SW 1271 (cell line): ENCODE measurements at regions not wholly inside any gene's neighbourhood (a gene's known extent, or its start where the extent isn't known, plus 50 kb on each side); places are given as distances from the start of the nearest gene placed in this dataset.
"Not testable (repeated sequence)": the region's sequence is repeated elsewhere in the genome, so short reads cannot be mapped to it uniquely, and the experiment has no call there.

Source experiments
- DNase-seq, 2 experiments: peaks; one replicate each; lab custom pipeline; 2025; lab: John Stamatoyannopoulos, UW

DNA sequence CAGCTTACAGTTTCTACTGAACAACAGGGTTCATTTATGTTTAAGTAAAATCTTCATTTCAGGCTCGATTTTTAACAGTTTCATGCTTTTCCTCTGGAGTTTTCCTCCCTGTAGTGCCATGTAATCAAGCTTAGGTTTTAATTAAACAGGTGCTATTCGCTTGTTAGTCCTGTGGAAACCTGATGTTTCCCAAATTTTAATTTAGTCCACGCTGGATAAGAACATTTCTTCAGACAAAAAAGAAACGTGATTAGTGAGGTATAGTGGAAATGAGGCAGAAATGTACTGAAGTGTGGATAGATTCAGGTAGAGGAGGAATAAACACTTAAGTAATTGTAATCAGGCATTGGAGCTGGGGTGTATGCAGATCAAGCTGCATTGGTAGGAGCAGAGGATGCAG lies 1217.5 kb downstream of the AACS start:
- no peak for DNase-seq

DNA sequence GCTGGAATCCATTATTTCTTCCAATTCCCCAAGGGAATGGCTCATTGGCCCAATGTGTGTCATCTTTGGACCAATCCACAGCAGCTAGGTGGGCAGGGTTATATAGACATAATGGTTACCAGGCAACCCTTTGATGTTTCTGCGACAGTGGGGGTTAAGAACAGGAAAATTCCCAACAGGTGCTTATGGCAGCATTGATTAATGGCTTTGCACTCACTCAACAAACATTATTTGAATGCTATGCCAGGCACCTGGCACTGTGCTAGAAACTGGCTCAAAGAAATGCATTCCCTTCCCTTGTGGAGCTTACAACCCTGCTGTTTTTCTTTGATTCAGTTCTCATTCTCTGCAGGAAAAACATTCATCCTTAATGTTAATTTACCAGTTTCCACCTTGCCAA lies 1221.0 kb downstream of the AACS start:
- no peak for DNase-seq

DNA sequence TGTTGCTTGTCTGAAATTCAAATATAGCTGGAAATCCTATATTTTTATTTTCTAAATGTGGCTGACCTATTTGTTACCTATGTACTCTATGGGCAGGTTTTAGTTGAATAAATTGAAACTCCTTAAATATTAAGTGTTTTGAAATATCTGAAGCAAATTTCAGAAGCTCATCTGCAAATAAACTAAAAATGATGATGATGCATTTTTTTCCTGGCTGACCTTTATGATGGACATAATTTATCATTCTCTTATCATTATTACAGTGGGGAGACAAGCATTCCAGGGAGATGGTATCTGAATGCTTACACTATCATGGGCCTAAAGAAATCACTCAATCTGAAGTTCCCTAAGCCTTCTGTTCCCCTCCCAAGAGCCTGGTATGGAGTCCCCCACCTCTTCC lies 1225.2 kb downstream of the AACS start:
- DNase-seq = no peak

DNA sequence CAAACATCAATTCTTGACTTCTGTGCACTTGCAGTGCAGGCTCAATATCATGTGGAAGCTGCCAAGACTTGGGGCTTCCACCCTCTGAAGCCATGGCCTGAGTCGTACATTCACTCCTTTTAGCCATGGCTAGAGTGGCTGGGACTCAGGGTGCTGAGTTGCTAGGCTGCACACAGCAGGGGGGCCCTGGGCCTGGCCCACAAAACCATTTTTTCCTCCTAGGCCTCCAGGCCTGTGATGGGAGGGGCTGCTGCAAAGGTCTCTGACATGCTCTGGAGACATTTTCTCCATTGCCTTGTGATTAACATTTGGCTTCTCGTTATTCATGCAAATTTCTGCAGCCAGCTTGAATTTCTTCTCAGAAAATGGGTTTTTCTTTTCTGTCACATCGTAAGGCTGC lies 1226.8 kb downstream of the AACS start:
- not testable (repeated sequence) for DNase-seq

DNA sequence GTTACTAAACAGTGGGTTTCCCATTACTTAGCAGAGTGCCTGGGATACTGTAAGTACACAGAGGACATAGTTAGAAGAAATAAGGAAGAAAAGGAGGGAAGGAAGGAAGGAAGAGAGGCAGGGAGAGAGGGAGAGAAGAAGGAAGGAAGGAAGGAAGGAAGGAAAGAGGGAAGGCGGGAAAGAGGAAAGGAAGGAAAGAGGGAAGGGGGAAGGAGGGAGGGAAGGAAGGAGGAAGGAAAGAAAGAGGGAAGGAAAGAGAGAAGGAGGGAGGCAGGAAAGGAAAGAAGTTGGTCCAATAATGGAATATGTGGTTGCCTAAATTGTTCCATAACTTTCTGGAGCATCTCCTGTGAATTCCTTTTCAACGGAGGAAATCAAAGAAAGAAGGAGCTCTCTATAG lies 1230.4 kb downstream of the AACS start:
- DNase-seq = no peak

DNA sequence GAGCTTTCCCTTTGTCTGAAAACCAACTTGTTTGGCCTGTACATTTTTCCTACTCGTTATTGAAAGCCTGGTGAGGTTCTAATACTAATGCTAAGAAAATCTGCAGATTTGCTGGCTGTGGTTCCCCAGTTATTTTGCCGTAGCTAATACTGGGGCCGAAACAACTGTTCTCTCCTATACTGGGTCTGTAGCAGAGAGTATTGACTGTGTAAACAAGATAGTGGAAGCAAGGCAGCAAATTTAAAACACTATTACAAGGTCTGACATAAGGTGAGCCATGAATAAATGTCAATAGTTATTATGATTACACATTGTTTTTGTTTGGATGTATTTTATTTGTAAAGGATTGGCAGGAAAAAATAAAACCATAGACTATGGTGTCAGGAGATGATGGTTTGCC lies 1244.0 kb downstream of the AACS start:
- no peak for DNase-seq

DNA sequence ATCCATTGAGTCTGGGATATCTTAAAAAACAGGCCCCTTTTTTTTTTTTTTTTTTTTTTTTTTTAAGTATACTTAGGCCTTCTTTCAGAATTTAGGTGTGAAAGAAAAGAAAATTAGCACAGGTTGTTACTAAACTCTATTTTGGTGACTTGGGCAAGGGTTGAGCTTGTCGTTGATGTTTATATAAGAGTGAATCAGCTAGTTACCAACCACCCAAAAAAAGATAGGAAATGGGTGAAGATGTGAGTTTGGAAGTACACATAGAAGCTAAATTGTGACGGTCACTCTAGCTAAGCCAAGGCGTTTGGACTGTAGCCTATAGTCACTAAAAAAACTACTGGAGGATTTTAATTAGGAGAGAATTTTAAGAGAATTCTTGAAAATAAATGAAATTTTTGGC lies 1247.2 kb downstream of the AACS start:
- no peak for DNase-seq

DNA sequence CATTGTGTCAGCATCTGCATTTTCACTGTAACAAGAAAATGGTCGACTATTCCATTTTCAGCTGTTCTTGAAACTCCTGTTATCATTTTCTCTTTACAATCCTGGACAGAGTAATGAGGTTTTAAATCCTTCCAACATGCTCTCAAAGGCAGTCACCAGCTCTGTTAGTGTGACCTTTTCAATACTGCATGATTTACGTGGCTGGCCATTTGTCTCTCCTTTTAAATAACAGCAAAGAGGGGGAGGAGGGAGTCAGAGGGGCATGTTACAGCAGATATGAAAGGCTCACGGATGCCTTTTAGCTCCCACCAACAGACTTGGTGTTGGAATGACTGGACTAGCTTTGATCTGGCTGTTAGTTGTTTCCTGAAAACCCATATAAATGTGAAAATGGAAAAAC lies 1251.2 kb downstream of the AACS start:
- no peak for DNase-seq

DNA sequence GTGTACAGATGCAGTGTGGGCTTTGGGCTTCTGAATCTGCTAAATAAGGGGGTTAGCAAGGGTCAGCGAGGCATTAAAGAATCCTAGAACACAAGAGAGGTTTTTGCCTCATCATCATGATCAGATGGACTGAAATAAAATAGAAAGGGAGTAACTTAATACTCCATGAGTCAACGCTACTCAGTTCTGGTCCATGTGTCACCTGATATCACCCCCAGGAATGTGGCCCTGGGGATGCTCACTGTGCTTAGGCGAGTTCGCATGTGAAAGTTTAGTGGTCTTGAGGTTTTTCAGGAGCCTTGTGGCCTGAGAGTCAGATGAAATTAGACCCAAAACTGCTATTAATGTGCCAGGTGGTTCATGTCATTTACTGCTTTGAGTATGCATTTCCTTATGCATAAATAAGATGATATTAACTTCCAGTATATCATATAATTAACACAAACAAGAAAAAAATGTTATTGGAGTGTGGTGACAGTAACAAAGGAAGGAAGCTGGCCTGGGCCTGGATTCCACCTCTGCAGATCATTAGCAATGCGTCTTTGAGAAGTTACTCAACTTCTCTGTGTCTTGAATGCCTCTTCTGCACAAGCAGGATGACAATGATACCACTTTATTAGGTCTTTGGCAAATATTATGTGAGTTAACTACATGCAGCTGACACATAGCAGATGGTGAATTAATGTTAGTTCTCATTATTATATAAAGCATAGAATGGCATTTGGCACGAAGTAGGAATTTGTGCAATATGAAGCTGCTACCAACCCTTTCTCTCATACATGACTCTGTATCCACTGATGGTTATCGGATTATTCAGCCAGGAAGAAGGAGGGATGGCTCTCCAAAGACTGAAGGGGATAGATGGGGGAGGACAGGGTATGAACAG lies 1272.6 kb downstream of the AACS start:
- no peak for DNase-seq

DNA sequence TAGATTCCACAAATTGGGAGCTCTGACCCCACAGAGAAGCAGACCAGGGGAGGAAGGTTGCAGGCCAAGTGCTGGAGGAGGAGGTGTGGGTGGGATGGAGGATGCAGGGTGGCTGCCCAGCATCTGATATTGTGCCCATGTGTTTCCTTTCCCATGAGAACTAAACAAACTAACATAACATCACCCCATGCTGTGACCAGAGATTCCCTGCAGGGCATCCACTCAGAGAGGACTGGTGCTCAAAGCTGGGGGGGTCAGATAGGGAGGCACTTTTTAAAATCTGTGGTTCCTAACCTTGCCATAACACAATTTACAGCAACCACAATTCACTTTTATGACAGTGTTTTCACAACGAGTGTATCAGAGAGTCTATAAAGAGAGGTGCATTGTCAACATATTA lies 1277.6 kb downstream of the AACS start:
- DNase-seq = no peak

DNA sequence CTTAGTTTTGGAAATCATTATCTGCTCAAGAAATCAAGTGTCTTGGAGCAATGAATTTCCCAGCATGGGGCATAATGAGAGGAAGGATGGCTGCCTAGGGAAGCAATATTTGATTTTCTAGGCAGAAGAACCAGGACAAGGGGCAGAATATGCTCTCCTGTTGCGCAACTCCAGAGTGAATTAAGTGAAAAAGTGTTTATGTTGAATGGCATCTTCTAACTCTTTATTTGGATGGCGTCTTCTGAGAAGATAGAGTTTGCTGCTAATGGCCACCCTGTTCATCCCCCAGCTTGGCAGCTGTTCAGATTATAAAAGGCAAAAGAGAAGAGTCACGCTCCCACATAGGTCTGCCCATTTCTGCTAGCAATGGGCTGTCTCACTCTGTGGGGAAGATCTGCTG lies 1278.1 kb downstream of the AACS start:
- DNase-seq = no peak

DNA sequence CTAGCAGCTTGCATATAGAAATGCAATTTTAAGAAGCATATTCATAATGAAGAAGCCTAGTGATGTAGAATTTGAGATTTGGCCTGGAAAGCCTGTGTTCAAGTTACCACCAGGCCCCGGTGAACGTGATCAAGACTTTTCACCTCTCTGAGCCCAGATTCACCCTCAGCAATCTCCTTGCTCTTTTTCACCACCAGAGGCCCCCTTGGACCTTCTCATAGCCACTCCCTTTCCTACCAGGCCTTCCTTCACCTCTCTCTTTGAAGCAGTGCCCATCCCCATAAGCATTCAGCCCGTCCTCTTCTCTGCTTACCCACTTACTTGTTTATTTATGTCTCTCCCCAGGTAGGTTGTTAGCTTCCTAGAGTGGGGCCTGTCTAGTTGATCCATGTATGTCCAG lies 1280.9 kb downstream of the AACS start:
- DNase-seq = no peak

DNA sequence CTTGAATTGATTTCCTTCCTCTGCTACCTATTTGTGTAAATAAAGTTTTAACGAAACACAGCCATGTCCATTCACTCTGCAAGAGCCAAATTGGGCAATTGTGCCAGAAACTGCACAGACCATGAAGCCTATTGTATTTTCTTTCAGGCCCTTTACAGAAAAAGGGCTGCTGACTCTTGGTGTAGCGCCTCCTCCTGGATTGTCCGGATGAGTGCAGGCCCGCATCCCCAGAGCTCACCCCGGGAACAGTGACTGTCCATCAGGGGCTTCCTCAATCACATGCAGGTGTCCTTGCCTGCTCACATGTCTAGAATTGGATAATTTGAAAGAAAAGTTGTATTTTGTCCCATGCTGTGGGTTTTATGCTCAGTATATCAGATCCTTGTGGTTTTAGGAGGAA lies 1282.2 kb downstream of the AACS start:
- DNase-seq = no peak

DNA sequence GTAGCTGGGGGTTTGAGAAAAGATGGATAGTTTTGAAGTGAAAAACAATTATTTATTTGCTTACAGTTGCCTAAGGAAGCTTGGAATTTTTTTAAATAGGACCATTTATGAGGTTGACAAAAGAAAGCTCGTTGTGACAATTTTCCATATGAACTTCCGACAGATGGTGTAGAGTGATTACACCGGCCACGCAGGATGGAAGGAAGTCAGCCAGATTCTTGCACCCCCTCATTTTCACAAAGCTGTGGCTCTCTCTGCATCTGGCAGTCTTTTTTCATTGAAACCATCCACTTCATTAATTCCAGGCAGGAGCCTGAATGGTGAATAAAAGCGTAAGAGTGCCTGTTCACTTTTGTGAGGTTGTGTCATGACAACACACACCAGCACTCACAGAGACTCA lies 1284.1 kb downstream of the AACS start:
- DNase-seq = no peak

DNA sequence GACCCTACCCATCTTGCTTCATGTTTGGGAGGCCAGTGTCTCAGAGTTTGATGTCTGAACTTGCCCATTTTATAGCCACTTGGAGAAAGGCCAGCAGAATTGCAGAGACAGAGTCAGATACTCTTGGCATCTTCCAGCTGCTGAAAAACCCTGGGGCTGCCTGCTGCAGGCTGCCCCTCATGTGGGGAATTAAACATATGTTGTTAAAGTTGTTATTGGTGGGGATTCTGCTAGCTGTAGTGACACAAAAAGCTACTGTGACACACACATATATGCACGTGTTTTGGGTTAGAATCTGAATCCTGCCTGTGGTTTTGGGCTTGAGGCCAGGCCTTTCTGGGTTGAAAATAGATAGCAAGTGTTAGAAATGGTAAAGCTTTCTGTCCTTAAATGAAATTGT lies 1288.4 kb downstream of the AACS start:
- DNase-seq = no peak

DNA sequence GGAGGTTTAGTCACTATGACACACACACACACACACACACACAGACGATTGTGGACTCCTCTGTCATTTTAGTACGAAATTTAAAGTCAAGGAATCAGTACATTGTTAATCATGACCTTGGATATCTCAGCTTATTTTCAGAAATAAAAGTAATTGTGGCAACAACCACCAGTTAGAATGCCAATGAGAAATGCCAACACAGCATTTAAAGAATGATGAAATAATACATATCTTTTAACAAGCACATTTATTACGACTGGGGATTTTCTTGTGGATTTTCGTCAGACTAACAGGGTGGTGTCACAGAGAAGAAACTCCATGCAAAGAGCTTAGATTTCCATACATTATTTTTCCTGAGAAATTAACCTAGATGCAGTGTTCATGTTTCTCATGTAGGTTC lies 1289.4 kb downstream of the AACS start:
- no peak for DNase-seq

DNA sequence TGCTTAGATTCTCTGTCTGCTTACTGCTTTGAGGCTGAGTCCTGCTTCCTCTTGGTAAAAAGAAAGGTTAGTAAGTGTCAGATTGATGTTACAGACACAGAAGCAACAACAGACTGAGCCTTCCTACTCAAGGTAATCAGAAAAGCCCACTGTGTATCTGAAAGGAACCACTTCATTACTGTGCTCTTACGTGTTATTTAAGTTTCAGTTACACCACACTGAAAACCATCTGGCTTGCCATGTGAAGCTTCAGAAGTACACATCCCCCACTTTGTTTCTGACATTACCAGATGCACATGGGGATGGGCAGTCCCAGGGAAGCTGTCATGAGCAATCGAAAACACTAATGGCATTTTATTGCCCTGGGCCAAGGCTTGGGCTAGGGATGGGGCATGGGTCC lies 1290.1 kb downstream of the AACS start:
- no peak for DNase-seq

DNA sequence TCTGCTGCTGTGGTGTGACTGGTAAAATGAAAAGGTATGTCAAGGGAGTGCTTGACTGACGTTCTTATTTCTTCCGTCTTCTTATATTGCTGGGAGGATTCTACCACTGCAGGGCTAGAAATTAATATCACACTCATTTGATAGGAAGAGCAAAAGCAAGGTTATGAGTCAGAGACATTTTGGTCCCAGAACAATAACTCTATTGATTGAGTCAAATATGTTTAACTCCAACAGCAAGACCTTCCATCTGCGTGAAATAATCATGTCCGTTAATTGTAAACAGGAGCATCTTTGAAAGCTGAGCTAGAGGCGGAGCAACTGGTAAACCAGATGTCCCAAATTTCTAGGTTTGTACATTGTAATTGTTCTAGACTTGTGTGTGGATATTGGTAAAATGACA lies 1293.6 kb downstream of the AACS start:
- DNase-seq = no peak

DNA sequence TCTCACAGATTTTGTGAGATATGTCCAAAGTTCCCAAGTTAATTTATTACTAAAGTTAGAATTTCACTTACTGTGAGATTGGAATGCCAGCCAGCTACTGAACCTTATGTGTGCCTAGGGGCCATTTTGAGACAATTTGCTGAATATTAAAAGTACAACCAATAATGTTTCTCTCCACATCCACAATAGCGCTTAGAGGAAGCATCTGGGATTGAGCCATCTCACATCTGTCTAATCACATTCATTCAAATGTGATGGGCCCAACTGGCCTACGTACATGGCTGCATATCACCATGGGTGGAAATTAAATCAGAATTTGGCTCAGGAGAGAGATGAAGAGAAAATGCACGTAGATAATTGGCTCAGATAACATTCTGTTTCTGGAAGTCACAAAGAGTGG lies 1294.0 kb downstream of the AACS start:
- no peak for DNase-seq

DNA sequence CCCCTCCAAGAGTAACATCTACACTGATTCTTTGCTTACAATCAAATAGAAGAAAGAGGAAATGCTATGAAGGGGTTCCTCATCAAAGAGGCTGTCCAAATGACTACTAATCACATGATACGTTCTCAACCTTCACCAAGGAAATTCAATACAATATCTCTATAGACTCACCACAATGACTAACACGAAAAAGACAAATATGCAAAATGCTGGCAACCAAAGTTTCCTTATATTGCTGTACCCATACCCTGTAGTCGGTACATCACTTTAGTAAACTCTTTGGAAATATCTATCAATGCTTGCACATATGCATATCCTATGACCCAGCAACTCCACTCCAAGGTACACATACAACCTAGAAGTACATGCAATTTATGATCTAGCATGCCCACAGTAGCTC lies 1296.6 kb downstream of the AACS start:
- DNase-seq = no peak

DNA sequence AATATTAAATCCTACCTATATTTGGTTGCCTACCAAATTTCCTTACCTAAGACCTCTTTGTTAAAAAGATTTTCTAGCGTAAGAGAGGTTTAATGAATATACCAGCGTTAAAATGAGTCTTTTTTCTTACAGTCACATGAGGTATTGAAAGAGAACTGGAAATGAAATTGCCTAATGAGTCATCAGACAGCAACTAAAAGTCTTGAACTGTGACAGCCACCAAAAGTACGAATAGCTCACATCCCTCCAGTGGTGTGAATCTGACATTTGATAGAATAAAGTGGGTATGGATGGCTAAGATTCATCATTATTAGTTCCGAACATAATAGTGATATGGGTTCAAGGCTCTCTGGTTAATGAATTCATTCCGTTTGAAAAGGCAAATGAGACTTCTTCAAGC lies 1297.3 kb downstream of the AACS start:
- no peak for DNase-seq

DNA sequence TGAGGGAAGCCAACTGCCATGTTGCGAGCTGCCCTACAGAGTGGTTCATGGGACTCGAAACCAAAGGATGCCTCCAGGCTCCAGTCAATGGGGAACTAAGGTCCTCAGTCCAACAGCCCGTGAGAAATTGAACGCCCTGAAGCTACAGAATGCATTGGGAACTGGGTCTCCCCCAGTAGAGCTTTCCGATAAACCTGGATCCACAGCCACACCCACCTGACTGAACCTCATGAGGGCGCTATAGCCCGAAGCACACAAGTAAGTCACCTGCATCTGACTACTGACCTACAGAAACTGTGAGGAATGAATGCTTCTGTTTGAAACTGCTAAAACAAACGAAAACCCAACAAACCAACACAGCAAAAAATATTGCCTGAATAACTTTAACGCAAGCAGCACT lies 1297.7 kb downstream of the AACS start:
- no peak for DNase-seq

DNA sequence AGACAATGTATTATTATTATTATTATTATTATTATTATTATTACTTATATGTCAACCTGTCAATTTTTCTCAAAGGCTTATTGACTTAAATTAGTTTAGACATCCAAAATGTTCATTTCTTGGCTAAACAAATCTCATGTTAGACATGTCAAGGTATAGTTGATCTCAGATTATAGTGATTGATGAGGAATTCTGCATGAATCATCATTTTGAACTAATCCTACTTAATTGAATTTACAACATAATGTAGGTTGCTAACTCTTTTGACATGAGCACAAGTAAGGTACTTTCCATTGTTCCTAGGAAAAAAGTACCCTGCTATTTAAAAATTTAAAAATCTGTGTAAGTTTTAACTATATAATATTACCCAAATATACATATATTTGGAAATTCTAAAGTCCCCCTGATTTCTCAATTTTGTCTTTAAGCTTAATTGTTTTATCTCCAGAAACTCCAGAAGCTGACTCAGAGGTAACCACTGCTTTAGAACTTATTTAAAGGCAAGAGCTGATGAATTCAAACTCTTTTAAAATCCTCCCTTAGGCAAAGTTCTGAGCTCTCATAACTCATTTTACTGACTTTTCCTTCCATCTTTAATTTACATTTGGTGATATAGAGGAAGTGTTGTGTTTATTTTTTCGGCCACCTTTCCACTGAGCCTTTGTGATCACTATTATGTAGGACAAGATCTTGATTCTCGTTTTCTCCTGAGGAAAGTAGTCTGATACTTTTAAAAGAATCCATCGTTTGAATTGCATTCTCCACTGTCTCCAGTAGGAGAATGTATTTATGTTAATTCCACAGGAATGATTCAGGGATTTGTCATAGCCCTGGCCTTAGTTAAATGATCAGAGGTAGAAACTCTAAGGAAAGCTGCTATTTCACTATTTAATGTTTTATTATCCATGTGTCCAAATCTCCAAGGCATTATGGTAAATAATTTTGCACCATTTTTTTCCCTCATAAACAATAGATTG lies 1304.5 kb downstream of the AACS start:
- no peak for DNase-seq
